ENCODE measurements at regions not wholly inside any gene's neighbourhood (a gene's known extent, or its start where the extent isn't known, plus 50 kb on each side); places are given as distances from the start of the nearest gene placed in this dataset.

DNA sequence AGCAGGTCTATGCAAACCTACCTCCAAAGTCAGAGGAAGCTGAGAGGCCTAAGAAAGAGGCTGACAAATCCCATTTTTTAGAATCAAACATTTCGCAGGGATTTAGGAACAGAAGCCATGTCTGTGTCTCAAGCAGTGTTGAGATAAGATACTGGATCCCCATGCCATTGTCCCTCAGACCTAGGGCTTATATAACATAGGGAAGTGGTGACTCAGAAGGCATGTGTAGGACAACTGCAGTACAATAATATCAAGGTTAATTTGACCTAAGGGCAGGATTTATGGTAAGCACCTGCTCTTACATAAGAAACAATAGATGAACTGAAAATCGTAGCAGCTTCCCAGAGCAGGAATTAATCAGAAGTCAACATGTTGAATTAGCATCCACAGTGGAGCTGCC, 459.4 kb downstream of the ANXA1 start:
- no peak for DNase-seq
- no peaks in the 10 kb centered on the region for H3K9me3 ChIP-seq (ENCODE audit: control insufficient read depth, low read length, poor library complexity, severe bottlenecking)
- Mint-ChIP-seq H3K4me1 (no peaks in the 10 kb centered on the region), H3K4me3 (no peak overlapping the region), H3K27me3 (no peaks in the 10 kb centered on the region), H3K36me3 (ENCODE audit: low read depth) (no peaks in the 10 kb centered on the region), H3K27ac (no peak overlapping the region)
- ATAC-seq = no peak

DNA sequence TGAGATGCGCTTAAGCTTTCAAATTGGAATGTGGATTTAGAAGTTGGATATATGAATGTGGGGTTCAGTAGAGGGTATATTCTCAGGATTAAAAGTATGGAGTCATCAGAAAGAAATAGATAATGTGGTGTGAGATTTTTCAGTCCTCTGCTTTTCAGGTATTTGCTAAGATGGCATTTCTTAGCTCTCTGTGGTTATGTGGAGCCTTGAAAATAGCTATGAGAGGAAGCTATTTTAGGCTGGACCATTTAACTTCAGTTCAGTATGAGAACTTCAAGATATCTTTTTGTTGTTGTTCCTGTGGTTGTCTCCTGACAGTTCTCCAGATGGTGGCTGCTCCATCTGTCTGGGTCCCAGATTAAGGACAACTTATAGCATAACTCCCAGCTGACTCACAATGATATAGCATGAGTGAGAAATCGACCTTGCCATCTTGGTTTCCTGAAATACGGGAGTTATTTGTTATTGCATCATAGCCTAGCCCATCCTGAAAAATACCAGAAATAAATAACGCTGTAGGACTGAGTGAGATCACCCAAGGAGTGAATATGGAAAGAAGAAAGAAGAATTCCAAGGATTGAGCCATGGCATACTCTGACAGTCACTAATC, 461.5 kb downstream of the ANXA1 start:
- DNase-seq (no peak), ATAC-seq (no peak)
- H3K9me3 ChIP-seq (ENCODE audit: control insufficient read depth, low read length, poor library complexity, severe bottlenecking) = no peaks in the 10 kb centered on the region
- no peaks in the 10 kb centered on the region for H3K4me1 Mint-ChIP-seq
- H3K27ac Mint-ChIP-seq = no peak overlapping the region
- no peaks in the 10 kb centered on the region for H3K27me3 Mint-ChIP-seq
- no peak overlapping the region for H3K4me3 Mint-ChIP-seq
- no peaks in the 10 kb centered on the region for H3K36me3 Mint-ChIP-seq (ENCODE audit: low read depth)

DNA sequence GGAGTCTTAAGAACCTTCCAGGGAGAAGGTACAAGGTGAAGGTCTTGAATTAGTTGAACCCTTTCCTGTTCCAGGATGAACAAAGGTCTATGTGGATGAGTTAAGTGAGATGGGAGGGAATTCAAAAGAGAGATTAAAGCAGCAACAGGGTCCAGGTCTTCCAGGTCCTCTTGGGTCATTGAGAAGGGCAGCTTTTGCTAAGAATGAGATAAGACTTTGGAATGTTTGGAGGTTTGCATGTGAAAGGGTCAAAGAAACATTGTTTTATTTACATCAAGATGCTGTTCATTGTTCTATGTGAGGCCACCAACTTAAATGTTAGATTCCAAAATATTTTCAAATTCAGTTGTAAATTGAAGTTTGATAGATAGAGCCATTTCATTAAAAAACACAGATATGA, 463.9 kb downstream of the ANXA1 start:
- H3K27me3 Mint-ChIP-seq = no peaks in the 10 kb centered on the region
- no peak overlapping the region for H3K4me3 Mint-ChIP-seq
- no peaks in the 10 kb centered on the region for H3K9me3 ChIP-seq (ENCODE audit: control insufficient read depth, low read length, poor library complexity, severe bottlenecking)
- DNase-seq (no peak), ATAC-seq (no peak)
- H3K27ac Mint-ChIP-seq = no peak overlapping the region
- no peaks in the 10 kb centered on the region for H3K4me1 Mint-ChIP-seq
- H3K36me3 Mint-ChIP-seq (ENCODE audit: low read depth) = no peaks in the 10 kb centered on the region

DNA sequence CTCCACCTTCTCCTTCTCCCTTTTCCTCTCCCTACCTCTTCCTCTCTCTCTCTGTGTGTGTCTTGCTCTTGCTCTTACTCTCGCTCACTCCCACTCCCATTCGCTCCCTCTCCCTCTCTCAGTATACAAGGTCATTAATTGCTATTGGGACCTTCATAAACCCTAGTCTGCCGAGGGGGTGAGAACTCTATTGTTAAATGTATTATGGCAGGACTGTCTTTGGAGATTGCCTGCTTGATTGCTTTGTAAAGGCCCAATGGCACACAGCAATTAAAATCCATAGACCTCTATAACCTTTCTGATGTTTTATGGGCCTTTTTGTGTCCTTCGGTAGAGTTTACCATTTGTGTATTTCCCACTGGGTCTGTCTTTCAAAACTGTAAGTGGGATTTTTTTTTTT, 465.9 kb downstream of the ANXA1 start:
- ATAC-seq = no peak
- DNase-seq = no peak
- no peaks in the 10 kb centered on the region for H3K4me1 Mint-ChIP-seq
- no peaks in the 10 kb centered on the region for H3K27me3 Mint-ChIP-seq
- H3K9me3 ChIP-seq (ENCODE audit: control insufficient read depth, low read length, poor library complexity, severe bottlenecking) = no peaks in the 10 kb centered on the region
- no peak overlapping the region for H3K27ac Mint-ChIP-seq
- H3K36me3 Mint-ChIP-seq (ENCODE audit: low read depth) = no peaks in the 10 kb centered on the region
- no peak overlapping the region for H3K4me3 Mint-ChIP-seq

DNA sequence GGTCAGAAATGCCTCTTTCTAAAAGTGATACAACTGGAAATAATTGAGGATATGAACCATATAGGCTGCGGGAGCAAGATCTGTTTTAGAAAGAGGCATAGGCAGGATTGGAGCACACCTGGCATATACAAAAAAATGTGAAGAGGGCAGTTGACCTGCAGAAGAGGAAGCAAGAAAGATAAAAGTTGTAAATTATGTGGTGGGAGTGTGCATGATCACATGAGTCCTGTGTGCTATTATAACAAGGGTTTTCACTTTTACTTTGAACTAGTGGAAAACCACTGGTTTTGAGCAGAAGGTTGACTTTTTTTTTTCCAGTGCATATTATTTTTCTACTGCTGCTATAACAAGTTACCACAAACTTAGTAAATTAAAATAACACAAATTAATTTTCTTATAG, 489.3 kb downstream of the ANXA1 start:
- no peaks in the 10 kb centered on the region for H3K9me3 ChIP-seq (ENCODE audit: control insufficient read depth, low read length, poor library complexity, severe bottlenecking)
- no peak overlapping the region for H3K4me3 Mint-ChIP-seq
- DNase-seq = no peak
- H3K27ac Mint-ChIP-seq = no peak overlapping the region
- ATAC-seq = no peak
- no peaks in the 10 kb centered on the region for H3K36me3 Mint-ChIP-seq (ENCODE audit: low read depth)
- no peaks in the 10 kb centered on the region for H3K27me3 Mint-ChIP-seq
- H3K4me1 Mint-ChIP-seq = no peaks in the 10 kb centered on the region

DNA sequence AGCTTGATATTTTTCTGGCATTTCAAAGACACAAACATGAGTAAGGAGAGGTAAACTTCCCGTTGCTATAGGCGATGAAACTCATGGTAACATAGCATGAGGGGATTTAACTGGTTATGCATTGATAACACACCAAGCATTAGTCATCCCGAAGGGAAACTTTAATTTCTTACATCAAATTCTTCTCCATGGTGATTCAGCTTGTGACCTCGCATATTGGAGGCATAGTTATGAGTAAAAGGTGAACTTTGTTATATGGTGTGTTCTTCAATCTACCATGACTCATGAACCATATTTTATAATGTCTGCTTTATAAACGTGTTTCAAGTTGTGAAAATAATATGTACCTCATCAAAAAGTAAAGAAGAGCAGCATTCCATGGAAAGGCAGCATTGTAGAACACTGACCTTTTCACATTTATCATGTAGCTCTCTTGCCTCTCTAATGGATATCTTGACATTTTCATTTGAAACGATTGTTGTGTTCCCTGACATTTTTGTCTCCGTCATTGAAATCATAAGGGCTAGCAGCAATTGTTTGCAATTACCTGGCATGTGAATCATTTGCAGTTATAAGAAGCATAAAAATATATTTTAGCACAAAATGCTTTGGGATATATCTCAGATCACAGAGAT, 491.8 kb downstream of the ANXA1 start:
- no peak for DNase-seq
- H3K9me3 ChIP-seq (ENCODE audit: control insufficient read depth, low read length, poor library complexity, severe bottlenecking) = no peaks in the 10 kb centered on the region
- H3K27ac Mint-ChIP-seq = no peak overlapping the region
- H3K27me3 Mint-ChIP-seq = no peaks in the 10 kb centered on the region
- no peaks in the 10 kb centered on the region for H3K36me3 Mint-ChIP-seq (ENCODE audit: low read depth)
- H3K4me1 Mint-ChIP-seq = no peaks in the 10 kb centered on the region
- no peak for ATAC-seq
- H3K4me3 Mint-ChIP-seq = no peak overlapping the region

DNA sequence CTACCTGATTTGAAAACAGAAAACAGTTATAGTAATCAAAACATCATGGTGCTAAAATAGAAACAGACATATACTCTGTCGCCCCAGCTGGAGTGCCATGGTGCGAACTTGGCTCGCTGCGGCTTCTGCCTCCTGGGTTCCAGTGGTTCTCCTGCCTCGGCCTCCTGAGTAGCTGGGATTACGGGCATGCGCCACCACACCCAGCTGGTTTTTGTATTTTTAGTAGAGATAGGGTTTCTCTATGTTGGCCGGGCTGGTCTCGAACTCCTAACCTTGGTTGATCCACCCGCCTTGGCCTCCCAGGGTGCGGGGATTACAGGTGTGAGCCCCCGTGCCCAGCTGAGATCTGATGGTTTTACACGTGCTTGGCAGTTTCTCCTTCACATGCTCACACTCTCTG, 495.9 kb downstream of the ANXA1 start:
- no peak for DNase-seq
- Mint-ChIP-seq H3K4me3 (no peak overlapping the region), H3K27me3 (no peaks in the 10 kb centered on the region), H3K36me3 (ENCODE audit: low read depth) (no peaks in the 10 kb centered on the region), H3K4me1 (no peaks in the 10 kb centered on the region), H3K27ac (no peak overlapping the region)
- no peaks in the 10 kb centered on the region for H3K9me3 ChIP-seq (ENCODE audit: control insufficient read depth, low read length, poor library complexity, severe bottlenecking)
- no peak for ATAC-seq

DNA sequence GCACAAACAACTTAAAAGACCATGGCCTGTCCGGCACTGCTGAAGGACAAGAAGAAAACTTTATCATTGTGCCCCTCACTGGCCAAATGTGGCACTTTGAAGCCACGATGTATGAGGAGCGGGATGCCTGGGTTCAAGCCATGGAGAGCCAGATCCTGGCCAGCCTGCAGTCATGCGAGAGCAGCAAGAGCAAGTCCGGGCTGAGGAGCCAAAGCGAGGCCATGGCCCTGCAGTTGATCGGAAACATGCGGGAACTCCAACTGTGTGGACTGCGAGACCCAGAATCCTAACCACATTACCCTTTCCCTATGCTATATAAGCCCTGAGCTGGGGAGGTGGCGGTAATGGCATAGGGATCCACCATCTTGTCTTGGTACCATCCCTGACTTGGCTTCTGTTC, 497.9 kb downstream of the ANXA1 start:
- no peak overlapping the region for H3K4me3 Mint-ChIP-seq
- no peak overlapping the region for H3K27ac Mint-ChIP-seq
- no peak for DNase-seq
- H3K4me1 Mint-ChIP-seq = no peaks in the 10 kb centered on the region
- no peak for ATAC-seq
- no peaks in the 10 kb centered on the region for H3K9me3 ChIP-seq (ENCODE audit: control insufficient read depth, low read length, poor library complexity, severe bottlenecking)
- H3K36me3 Mint-ChIP-seq (ENCODE audit: low read depth) = no peaks in the 10 kb centered on the region
- H3K27me3 Mint-ChIP-seq = no peaks in the 10 kb centered on the region

DNA sequence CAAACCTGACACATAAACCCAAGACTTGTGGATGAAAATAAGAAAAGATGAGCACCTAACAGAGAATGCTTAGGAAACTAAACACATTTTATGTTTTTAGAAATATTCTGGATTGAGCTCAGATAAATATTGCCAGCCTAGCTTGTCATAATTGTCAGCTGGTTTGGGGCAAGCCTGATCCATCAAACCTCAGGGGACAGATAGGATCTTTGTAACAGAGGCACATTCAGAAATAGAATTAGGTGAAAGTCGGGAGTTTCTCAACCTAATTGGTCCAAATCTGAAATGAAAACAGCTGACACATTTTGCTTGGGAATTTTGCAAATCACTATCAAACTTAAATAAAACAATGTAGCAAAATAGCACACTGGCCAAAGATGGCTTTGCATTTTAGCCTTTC, 503.7 kb downstream of the ANXA1 start:
- ATAC-seq = no peak
- Mint-ChIP-seq H3K27me3 (no peaks in the 10 kb centered on the region), H3K4me3 (no peak overlapping the region), H3K27ac (no peak overlapping the region), H3K4me1 (no peaks in the 10 kb centered on the region), H3K36me3 (ENCODE audit: low read depth) (no peaks in the 10 kb centered on the region)
- H3K9me3 ChIP-seq (ENCODE audit: control insufficient read depth, low read length, poor library complexity, severe bottlenecking) = no peaks in the 10 kb centered on the region
- DNase-seq = no peak

DNA sequence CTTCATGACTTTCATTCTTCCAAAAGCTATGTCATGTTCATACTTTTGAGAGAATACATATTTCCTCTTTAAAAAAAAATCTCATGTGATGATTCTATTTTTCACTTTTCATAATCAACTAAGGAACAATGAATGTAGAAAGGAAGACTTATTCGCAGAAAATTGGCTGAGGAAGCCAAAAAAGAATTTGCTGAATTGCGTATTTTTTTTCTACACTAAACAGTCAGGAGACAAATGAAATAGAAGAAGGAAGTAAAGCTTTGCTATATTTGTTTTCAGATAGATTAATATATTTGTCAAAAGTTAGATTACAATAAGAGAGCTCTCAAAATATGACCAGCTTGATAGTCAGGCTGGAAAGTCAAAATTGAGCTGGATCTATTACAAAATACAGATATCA, 504.2 kb downstream of the ANXA1 start:
- Mint-ChIP-seq H3K27ac (no peak overlapping the region), H3K27me3 (no peaks in the 10 kb centered on the region), H3K4me1 (no peaks in the 10 kb centered on the region), H3K4me3 (no peak overlapping the region), H3K36me3 (ENCODE audit: low read depth) (no peaks in the 10 kb centered on the region)
- DNase-seq (no peak), ATAC-seq (no peak)
- no peaks in the 10 kb centered on the region for H3K9me3 ChIP-seq (ENCODE audit: control insufficient read depth, low read length, poor library complexity, severe bottlenecking)

DNA sequence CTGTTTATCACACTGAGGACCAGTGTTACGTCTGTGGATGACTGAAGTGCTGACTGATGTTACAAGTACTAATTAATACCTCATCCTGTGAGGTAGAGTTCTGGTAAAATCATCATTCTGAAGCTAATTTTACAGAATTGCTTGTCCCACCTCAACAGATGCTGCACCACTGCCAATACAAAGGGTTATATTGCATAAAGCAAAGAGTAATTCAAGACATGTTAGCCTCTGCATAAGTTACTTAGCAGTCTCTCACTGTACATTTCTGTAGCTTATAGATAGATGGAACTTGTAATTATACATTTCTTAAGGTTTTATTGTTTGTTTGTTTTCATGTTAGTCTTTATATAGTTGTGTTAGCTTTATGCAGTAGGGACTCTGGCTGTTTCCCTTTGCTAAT, 513.6 kb downstream of the ANXA1 start:
- H3K27ac Mint-ChIP-seq = no peak overlapping the region

DNA sequence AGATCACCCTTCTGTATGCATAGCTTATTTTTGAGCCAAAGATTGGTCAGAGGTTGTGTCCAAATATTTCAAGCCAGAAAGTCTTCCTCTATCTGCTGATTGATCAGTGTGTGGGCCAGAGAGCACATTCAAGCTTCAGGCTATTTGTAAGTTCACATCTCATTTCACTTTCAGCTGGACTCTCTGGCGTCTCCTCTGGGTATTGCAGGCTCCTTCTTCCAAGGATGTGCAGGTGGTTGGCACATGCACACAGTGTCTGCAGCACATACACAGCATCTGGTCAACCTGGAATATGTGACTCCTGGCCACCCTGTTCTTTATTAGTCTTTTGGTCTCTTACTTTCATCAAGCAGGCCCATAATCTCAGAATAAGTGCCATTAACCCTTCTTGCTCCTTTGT, 516.1 kb downstream of the ANXA1 start:
- no peak overlapping the region for H3K4me3 Mint-ChIP-seq
- H3K36me3 Mint-ChIP-seq (ENCODE audit: low read depth) = no peaks in the 10 kb centered on the region
- H3K27ac Mint-ChIP-seq = no peak overlapping the region
- H3K27me3 Mint-ChIP-seq = no peaks in the 10 kb centered on the region
- DNase-seq (no peak), ATAC-seq (no peak)
- no peaks in the 10 kb centered on the region for H3K9me3 ChIP-seq (ENCODE audit: control insufficient read depth, low read length, poor library complexity, severe bottlenecking)
- H3K4me1 Mint-ChIP-seq = no peaks in the 10 kb centered on the region

More for the DNA sequence above, 513.6 kb downstream of the ANXA1 start:
- DNase-seq (no peak), ATAC-seq (no peak)
- Mint-ChIP-seq H3K36me3 (ENCODE audit: low read depth) (no peaks in the 10 kb centered on the region), H3K4me3 (no peak overlapping the region), H3K4me1 (no peaks in the 10 kb centered on the region), H3K27me3 (no peaks in the 10 kb centered on the region)
- no peaks in the 10 kb centered on the region for H3K9me3 ChIP-seq (ENCODE audit: control insufficient read depth, low read length, poor library complexity, severe bottlenecking)

DNA sequence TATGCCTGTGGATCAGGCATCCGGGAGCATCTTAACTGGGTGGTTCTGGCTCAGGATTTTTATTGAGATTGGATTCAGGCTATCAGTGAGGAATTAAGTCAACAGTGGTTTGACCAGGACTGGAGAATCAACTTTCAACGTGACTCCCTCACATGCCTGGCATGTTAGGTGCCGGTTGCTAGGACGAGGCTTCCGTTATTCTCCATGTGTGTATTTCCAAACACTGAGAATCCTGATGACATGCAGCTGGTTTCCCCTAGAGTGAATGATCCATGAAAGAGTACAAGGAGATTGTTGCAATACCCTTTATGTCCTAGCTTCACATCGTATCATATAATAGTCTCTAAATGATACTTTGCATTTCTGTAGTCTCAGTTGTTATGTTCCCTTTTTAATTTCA, 529.2 kb downstream of the ANXA1 start:
- Mint-ChIP-seq H3K36me3 (ENCODE audit: low read depth) (no peaks in the 10 kb centered on the region), H3K4me1 (no peaks in the 10 kb centered on the region), H3K4me3 (no peak overlapping the region), H3K27ac (no peak overlapping the region), H3K27me3 (no peaks in the 10 kb centered on the region)
- DNase-seq (no peak), ATAC-seq (no peak)
- H3K9me3 ChIP-seq (ENCODE audit: control insufficient read depth, low read length, poor library complexity, severe bottlenecking) = no peaks in the 10 kb centered on the region

DNA sequence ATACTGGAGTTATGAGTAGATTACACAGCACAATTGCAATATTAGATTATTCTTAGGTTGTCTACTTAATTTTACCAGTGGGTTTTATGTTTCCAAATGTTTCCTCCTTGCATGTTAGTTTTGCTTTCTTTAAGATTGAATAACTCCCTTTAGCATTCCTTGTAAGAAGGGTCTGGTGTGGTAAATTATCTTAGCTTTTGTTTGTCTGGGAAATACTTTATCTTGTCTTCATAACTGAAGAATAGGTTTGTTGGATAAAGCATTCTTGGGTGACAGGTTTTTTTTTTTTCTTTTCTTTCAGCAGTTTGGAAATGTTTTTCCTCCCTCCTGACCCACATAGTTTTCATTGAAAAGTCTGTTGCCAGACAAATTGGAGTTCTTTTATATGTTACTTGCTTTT, 531.1 kb downstream of the ANXA1 start:
- Mint-ChIP-seq H3K36me3 (ENCODE audit: low read depth) (no peaks in the 10 kb centered on the region), H3K4me3 (no peak overlapping the region), H3K27me3 (no peaks in the 10 kb centered on the region), H3K27ac (no peak overlapping the region), H3K4me1 (no peaks in the 10 kb centered on the region)
- ATAC-seq (no peak), DNase-seq (no peak)
- H3K9me3 ChIP-seq (ENCODE audit: control insufficient read depth, low read length, poor library complexity, severe bottlenecking) = no peaks in the 10 kb centered on the region
